ENCODE measurements at regions not wholly inside any gene's neighbourhood (a gene's known extent, or its start where the extent isn't known, plus 50 kb on each side); places are given as distances from the start of the nearest gene placed in this dataset.
A peak's percentile ranks its signal among the peaks of the same experiment; 100 is the strongest.

- Histone ChIP-seq H3K4me3 (ENCODE audit: low read depth in 1 of 5, low read length in 5 of 5) (no peak overlapping the region), H3K9ac (ENCODE audit: low read length in 5 of 5) (no peak overlapping the region), H3K36me3 (ENCODE audit: control insufficient read depth in 5 of 5, insufficient read depth in 5 of 5, low read length in 5 of 5) (no peaks in the 10 kb centered on the region), H3K27me3 (ENCODE audit: control insufficient read depth in 5 of 5, insufficient read depth in 4 of 5, low read length in 5 of 5) (peaks cover 4 to 19% (median 12%) of the 10 kb centered on the region in 5 donors), H3K9me3 (ENCODE audit: control insufficient read depth in 5 of 5, low read length in 5 of 5) (peaks cover 11 to 34% (median 30%) of the 10 kb centered on the region in 5 donors), H3K4me1 (ENCODE audit: control insufficient read depth in 5 of 5, insufficient read depth in 5 of 5, low read length in 5 of 5) (no peaks in the 10 kb centered on the region), H3K27ac (ENCODE audit: low read depth, low read length) (no peak overlapping the region)
These were observed 125.0 kb upstream of the PPP2R2D start for GRCh38 chr10:131775833-131776232.

- H3K36me3 ChIP-seq (ENCODE audit: control insufficient read depth in 5 of 5, insufficient read depth in 5 of 5, low read length in 5 of 5) = no peaks in the 10 kb centered on the region
- H3K27ac ChIP-seq (ENCODE audit: low read depth, low read length) = no peak overlapping the region
- H3K27me3 ChIP-seq (ENCODE audit: control insufficient read depth in 5 of 5, insufficient read depth in 4 of 5, low read length in 5 of 5) = peaks cover 2 to 14% (median 12%) of the 10 kb centered on the region in 5 donors
- no peak overlapping the region for H3K9ac ChIP-seq (ENCODE audit: low read length in 5 of 5)
- H3K4me3 ChIP-seq (ENCODE audit: low read depth in 1 of 5, low read length in 5 of 5) = peak overlapping the region in 1 of 5 donors; percentile 4
- H3K4me1 ChIP-seq (ENCODE audit: control insufficient read depth in 5 of 5, insufficient read depth in 5 of 5, low read length in 5 of 5) = no peaks in the 10 kb centered on the region
- H3K9me3 ChIP-seq (ENCODE audit: control insufficient read depth in 5 of 5, low read length in 5 of 5) = peaks cover 11 to 34% (median 30%) of the 10 kb centered on the region in 5 donors
These were observed 124.3 kb upstream of the PPP2R2D start for GRCh38 chr10:131776496-131776895.

- Histone ChIP-seq H3K9me3 (ENCODE audit: control insufficient read depth in 5 of 5, low read length in 5 of 5) (peaks cover 11 to 34% (median 30%) of the 10 kb centered on the region in 5 donors), H3K36me3 (ENCODE audit: control insufficient read depth in 5 of 5, insufficient read depth in 5 of 5, low read length in 5 of 5) (no peaks in the 10 kb centered on the region)
These were observed 123.6 kb upstream of the PPP2R2D start for GRCh38 chr10:131777162-131777561.

GRCh38 chr10:131777921-131778320, 122.9 kb upstream of the PPP2R2D start:
- H3K9me3 ChIP-seq (ENCODE audit: control insufficient read depth in 5 of 5, low read length in 5 of 5) = peaks cover 11 to 34% (median 30%) of the 10 kb centered on the region in 5 donors

More at GRCh38 chr10:131777162-131777561, 123.6 kb upstream of the PPP2R2D start:
- H3K9ac ChIP-seq (ENCODE audit: low read length in 5 of 5) = no peak overlapping the region
- peak overlapping the region in 2 of 5 donors; percentile 4 to 31 for H3K4me3 ChIP-seq (ENCODE audit: low read depth in 1 of 5, low read length in 5 of 5)
- peaks cover 0 to 11% (median 6%) of the 10 kb centered on the region in 5 donors for H3K27me3 ChIP-seq (ENCODE audit: control insufficient read depth in 5 of 5, insufficient read depth in 4 of 5, low read length in 5 of 5)
- H3K27ac ChIP-seq (ENCODE audit: low read depth, low read length) = no peak overlapping the region
- H3K4me1 ChIP-seq (ENCODE audit: control insufficient read depth in 5 of 5, insufficient read depth in 5 of 5, low read length in 5 of 5) = no peaks in the 10 kb centered on the region

GRCh38 chr10:131778385-131778784, 122.4 kb upstream of the PPP2R2D start:
- Histone ChIP-seq H3K27me3 (ENCODE audit: control insufficient read depth in 5 of 5, insufficient read depth in 4 of 5, low read length in 5 of 5) (peaks cover 0 to 8% (median 5%) of the 10 kb centered on the region in 5 donors), H3K9ac (ENCODE audit: low read length in 5 of 5) (no peak overlapping the region), H3K36me3 (ENCODE audit: control insufficient read depth in 5 of 5, insufficient read depth in 5 of 5, low read length in 5 of 5) (no peaks in the 10 kb centered on the region), H3K4me1 (ENCODE audit: control insufficient read depth in 5 of 5, insufficient read depth in 5 of 5, low read length in 5 of 5) (no peaks in the 10 kb centered on the region), H3K27ac (ENCODE audit: low read depth, low read length) (no peak overlapping the region), H3K4me3 (ENCODE audit: low read depth in 1 of 5, low read length in 5 of 5) (peak overlapping the region in 1 of 5 donors; percentile 23), H3K9me3 (ENCODE audit: control insufficient read depth in 5 of 5, low read length in 5 of 5) (peaks cover 11 to 34% (median 30%) of the 10 kb centered on the region in 5 donors)

More at GRCh38 chr10:131777921-131778320, 122.9 kb upstream of the PPP2R2D start:
- no peaks in the 10 kb centered on the region for H3K36me3 ChIP-seq (ENCODE audit: control insufficient read depth in 5 of 5, insufficient read depth in 5 of 5, low read length in 5 of 5)
- H3K27ac ChIP-seq (ENCODE audit: low read depth, low read length) = no peak overlapping the region
- H3K27me3 ChIP-seq (ENCODE audit: control insufficient read depth in 5 of 5, insufficient read depth in 4 of 5, low read length in 5 of 5) = peaks cover 0 to 9% (median 5%) of the 10 kb centered on the region in 5 donors
- H3K4me1 ChIP-seq (ENCODE audit: control insufficient read depth in 5 of 5, insufficient read depth in 5 of 5, low read length in 5 of 5) = no peaks in the 10 kb centered on the region
- H3K4me3 ChIP-seq (ENCODE audit: low read depth in 1 of 5, low read length in 5 of 5) = peak overlapping the region in 2 of 5 donors; percentile 2 to 23
- H3K9ac ChIP-seq (ENCODE audit: low read length in 5 of 5) = no peak overlapping the region

- Histone ChIP-seq H3K27ac (ENCODE audit: low read depth, low read length) (no peak overlapping the region), H3K27me3 (ENCODE audit: control insufficient read depth in 5 of 5, insufficient read depth in 4 of 5, low read length in 5 of 5) (peaks cover 0 to 3% (median 2%) of the 10 kb centered on the region in 5 donors), H3K9me3 (ENCODE audit: control insufficient read depth in 5 of 5, low read length in 5 of 5) (peaks cover 11 to 34% (median 30%) of the 10 kb centered on the region in 5 donors), H3K4me1 (ENCODE audit: control insufficient read depth in 5 of 5, insufficient read depth in 5 of 5, low read length in 5 of 5) (no peaks in the 10 kb centered on the region), H3K4me3 (ENCODE audit: low read depth in 1 of 5, low read length in 5 of 5) (no peak overlapping the region), H3K36me3 (ENCODE audit: control insufficient read depth in 5 of 5, insufficient read depth in 5 of 5, low read length in 5 of 5) (no peaks in the 10 kb centered on the region), H3K9ac (ENCODE audit: low read length in 5 of 5) (no peak overlapping the region)
These were observed 122.0 kb upstream of the PPP2R2D start for GRCh38 chr10:131778842-131779241.

GRCh38 chr10:131779661-131780394, 121.0 kb upstream of the PPP2R2D start:
- Histone ChIP-seq H3K9me3 (ENCODE audit: control insufficient read depth in 5 of 5, low read length in 5 of 5) (peaks cover 11 to 34% (median 30%) of the 10 kb centered on the region in 5 donors), H3K27me3 (ENCODE audit: control insufficient read depth in 5 of 5, insufficient read depth in 4 of 5, low read length in 5 of 5) (peaks cover 0 to 2% (median 0%) of the 10 kb centered on the region in 5 donors), H3K4me1 (ENCODE audit: control insufficient read depth in 5 of 5, insufficient read depth in 5 of 5, low read length in 5 of 5) (no peaks in the 10 kb centered on the region), H3K4me3 (ENCODE audit: low read depth in 1 of 5, low read length in 5 of 5) (no peak overlapping the region), H3K36me3 (ENCODE audit: control insufficient read depth in 5 of 5, insufficient read depth in 5 of 5, low read length in 5 of 5) (no peaks in the 10 kb centered on the region), H3K9ac (ENCODE audit: low read length in 5 of 5) (no peak overlapping the region), H3K27ac (ENCODE audit: low read depth, low read length) (no peak overlapping the region)

GRCh38 chr10:131781076-131781475, 119.7 kb upstream of the PPP2R2D start:
- Histone ChIP-seq H3K27me3 (ENCODE audit: control insufficient read depth in 5 of 5, insufficient read depth in 4 of 5, low read length in 5 of 5) (peaks cover 0 to 2% (median 0%) of the 10 kb centered on the region in 5 donors), H3K9me3 (ENCODE audit: control insufficient read depth in 5 of 5, low read length in 5 of 5) (peaks cover 11 to 31% (median 25%) of the 10 kb centered on the region in 5 donors), H3K27ac (ENCODE audit: low read depth, low read length) (no peak overlapping the region), H3K9ac (ENCODE audit: low read length in 5 of 5) (no peak overlapping the region), H3K4me1 (ENCODE audit: control insufficient read depth in 5 of 5, insufficient read depth in 5 of 5, low read length in 5 of 5) (no peaks in the 10 kb centered on the region), H3K36me3 (ENCODE audit: control insufficient read depth in 5 of 5, insufficient read depth in 5 of 5, low read length in 5 of 5) (no peaks in the 10 kb centered on the region), H3K4me3 (ENCODE audit: low read depth in 1 of 5, low read length in 5 of 5) (no peak overlapping the region)

- Histone ChIP-seq H3K36me3 (ENCODE audit: control insufficient read depth in 5 of 5, insufficient read depth in 5 of 5, low read length in 5 of 5) (no peaks in the 10 kb centered on the region), H3K27ac (ENCODE audit: low read depth, low read length) (no peak overlapping the region), H3K27me3 (ENCODE audit: control insufficient read depth in 5 of 5, insufficient read depth in 4 of 5, low read length in 5 of 5) (peaks cover 0 to 2% (median 0%) of the 10 kb centered on the region in 5 donors), H3K9ac (ENCODE audit: low read length in 5 of 5) (no peak overlapping the region), H3K4me3 (ENCODE audit: low read depth in 1 of 5, low read length in 5 of 5) (no peak overlapping the region), H3K9me3 (ENCODE audit: control insufficient read depth in 5 of 5, low read length in 5 of 5) (peaks cover 11 to 24% (median 18%) of the 10 kb centered on the region in 5 donors), H3K4me1 (ENCODE audit: control insufficient read depth in 5 of 5, insufficient read depth in 5 of 5, low read length in 5 of 5) (no peaks in the 10 kb centered on the region)
These were observed 119.0 kb upstream of the PPP2R2D start for GRCh38 chr10:131781791-131782190.

- Histone ChIP-seq H3K27me3 (ENCODE audit: control insufficient read depth in 5 of 5, insufficient read depth in 4 of 5, low read length in 5 of 5) (peaks cover 0 to 15% (median 4%) of the 10 kb centered on the region in 5 donors), H3K9me3 (ENCODE audit: control insufficient read depth in 5 of 5, low read length in 5 of 5) (no peaks in the 10 kb centered on the region), H3K4me3 (ENCODE audit: low read depth in 1 of 5, low read length in 5 of 5) (no peak overlapping the region), H3K4me1 (ENCODE audit: control insufficient read depth in 5 of 5, insufficient read depth in 5 of 5, low read length in 5 of 5) (no peaks in the 10 kb centered on the region), H3K36me3 (ENCODE audit: control insufficient read depth in 5 of 5, insufficient read depth in 5 of 5, low read length in 5 of 5) (no peaks in the 10 kb centered on the region), H3K27ac (ENCODE audit: low read depth, low read length) (no peak overlapping the region), H3K9ac (ENCODE audit: low read length in 5 of 5) (no peak overlapping the region)
These were observed 116.3 kb upstream of the PPP2R2D start for GRCh38 chr10:131784363-131785120.
